ENCODE measurements at regions not wholly inside any gene's neighbourhood (a gene's known extent, or its start where the extent isn't known, plus 50 kb on each side); places are given as distances from the start of the nearest gene placed in this dataset.

DNA sequence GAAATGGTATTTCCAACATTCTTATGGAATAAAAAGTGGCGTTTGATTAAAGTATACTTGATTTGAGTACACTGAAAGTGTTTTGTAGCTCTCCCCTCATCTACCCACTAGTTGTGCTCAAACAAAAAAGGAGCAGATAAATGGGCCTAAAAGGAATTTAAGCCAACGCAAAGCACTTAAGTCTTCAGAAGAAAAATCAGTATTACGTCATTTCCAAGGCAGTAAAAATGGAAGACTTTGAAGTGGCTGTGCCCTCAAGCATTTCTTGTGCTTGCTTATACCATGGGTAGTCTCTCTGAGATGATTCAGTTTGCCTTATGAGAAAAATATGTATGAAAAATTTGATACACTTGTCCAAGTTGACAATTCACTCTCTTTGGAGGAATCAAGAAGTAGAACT lies 279.9 kb upstream of the CD180 start:
- no peak for TF ChIP-seq EZH2 (IDR thresholded peaks at IDR 0.05; ENCODE audit: low read length)
- TF ChIP-seq, protein P1, sequence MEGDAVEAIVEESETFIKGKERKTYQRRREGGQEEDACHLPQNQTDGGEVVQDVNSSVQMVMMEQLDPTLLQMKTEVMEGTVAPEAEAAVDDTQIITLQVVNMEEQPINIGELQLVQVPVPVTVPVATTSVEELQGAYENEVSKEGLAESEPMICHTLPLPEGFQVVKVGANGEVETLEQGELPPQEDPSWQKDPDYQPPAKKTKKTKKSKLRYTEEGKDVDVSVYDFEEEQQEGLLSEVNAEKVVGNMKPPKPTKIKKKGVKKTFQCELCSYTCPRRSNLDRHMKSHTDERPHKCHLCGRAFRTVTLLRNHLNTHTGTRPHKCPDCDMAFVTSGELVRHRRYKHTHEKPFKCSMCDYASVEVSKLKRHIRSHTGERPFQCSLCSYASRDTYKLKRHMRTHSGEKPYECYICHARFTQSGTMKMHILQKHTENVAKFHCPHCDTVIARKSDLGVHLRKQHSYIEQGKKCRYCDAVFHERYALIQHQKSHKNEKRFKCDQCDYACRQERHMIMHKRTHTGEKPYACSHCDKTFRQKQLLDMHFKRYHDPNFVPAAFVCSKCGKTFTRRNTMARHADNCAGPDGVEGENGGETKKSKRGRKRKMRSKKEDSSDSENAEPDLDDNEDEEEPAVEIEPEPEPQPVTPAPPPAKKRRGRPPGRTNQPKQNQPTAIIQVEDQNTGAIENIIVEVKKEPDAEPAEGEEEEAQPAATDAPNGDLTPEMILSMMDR (optimal IDR thresholded peaks at IDR 0.05 in 1 of 3, IDR thresholded peaks at IDR 0.05 in 1 of 3, conservative IDR thresholded peaks at IDR 0.05 in 1 of 3; ENCODE audit: extremely low read depth in 1 of 3, insufficient read depth in 2 of 3, low read length in 3 of 3) = no peak
